RWPE2 (cell line): ENCODE measurements at regions not wholly inside any gene's neighbourhood (a gene's known extent, or its start where the extent isn't known, plus 50 kb on each side); places are given as distances from the start of the nearest gene placed in this dataset.

Experiments used
- ATAC-seq: fragments of 200-7000 bp; cut with Tn5 transposase; 3 replicates; pipeline ENCODE4 v1.9.1; 2021; ENCODE audit warnings: low read depth
- DNase-seq: peaks from one replicate; pipeline ENCODE4 v3.0.0-alpha.2; 2020; ENCODE audit warnings: low spot score
- H3K27ac ChIP-seq: fragments of 450-650 bp; 2 replicates; pipeline ENCODE4 v1.5.1; 2017; ENCODE audit warnings: mild to moderate bottlenecking; ENCODE audit not compliant: poor library complexity, severe bottlenecking
- H3K27me3 ChIP-seq: fragments of 250-450 bp; sonication (Bioruptor Pico); 2 replicates; pipeline ENCODE4 v1.5.1; 2021; ENCODE audit warnings: mild to moderate bottlenecking, moderate library complexity; ENCODE audit not compliant: insufficient read depth, poor library complexity, severe bottlenecking
- H3K36me3 ChIP-seq: fragments of 250-450 bp; sonication (Bioruptor Pico); 2 replicates; pipeline ENCODE4 v1.5.1; 2020; ENCODE audit warnings: low read depth, mild to moderate bottlenecking, moderate library complexity
- H3K4me1 ChIP-seq: fragments of 250-450 bp; sonication (Bioruptor Pico); 2 replicates; pipeline ENCODE4 v1.5.1; 2021; ENCODE audit warnings: mild to moderate bottlenecking, moderate library complexity; ENCODE audit not compliant: insufficient read depth, poor library complexity, severe bottlenecking
- H3K4me3 ChIP-seq: fragments of 250-450 bp; sonication (Bioruptor Pico); 2 replicates; pipeline ENCODE4 v1.5.1; 2021; ENCODE audit warnings: mild to moderate bottlenecking, moderate library complexity; ENCODE audit not compliant: severe bottlenecking
- H3K9me3 ChIP-seq: fragments of 250-450 bp; sonication (Bioruptor Pico); 2 replicates; pipeline ENCODE4 v1.5.1; 2021; ENCODE audit warnings: mild to moderate bottlenecking, moderate library complexity; ENCODE audit not compliant: severe bottlenecking
- CTCF ChIP-seq: fragments of 450-650 bp; IDR thresholded peaks from one replicate; pipeline ENCODE4 v1.5.1; 2017; ENCODE audit warnings: mild to moderate bottlenecking, moderate library complexity; ENCODE audit not compliant: poor library complexity, severe bottlenecking

GRCh38 chr4:22187203-22187820 is 238.7 kb upstream of the KCNIP4 start:
- no peak for DNase-seq
- TF ChIP-seq CTCF, result no peak

GRCh38 chr4:22181736-22182135 is 233.2 kb upstream of the KCNIP4 start:
- ATAC-seq, result no peak
- no peak for TF ChIP-seq CTCF
- Histone ChIP-seq H3K4me3 (no peak overlapping the region), H3K27me3 (no peaks in the 10 kb centered on the region), H3K4me1 (peaks cover 17% of the 10 kb centered on the region), H3K36me3 (no peaks in the 10 kb centered on the region), H3K27ac (no peak overlapping the region), H3K9me3 (no peaks in the 10 kb centered on the region)
- no peak for DNase-seq

More at GRCh38 chr4:22187203-22187820, 238.7 kb upstream of the KCNIP4 start:
- no peak overlapping the region for H3K4me3 ChIP-seq
- no peaks in the 10 kb centered on the region for H3K27me3 ChIP-seq
- no peaks in the 10 kb centered on the region for H3K36me3 ChIP-seq
- no peak overlapping the region for H3K27ac ChIP-seq
- H3K9me3 ChIP-seq, result no peaks in the 10 kb centered on the region
- peaks cover 8% of the 10 kb centered on the region for H3K4me1 ChIP-seq
- no peak for ATAC-seq

- ATAC-seq (peak; percentile 100), DNase-seq (peak; percentile 69)
- H3K4me3 ChIP-seq, result no peak overlapping the region
- peaks cover 17% of the 10 kb centered on the region for H3K4me1 ChIP-seq
- TF ChIP-seq CTCF, result no peak
- no peaks in the 10 kb centered on the region for H3K36me3 ChIP-seq
- no peaks in the 10 kb centered on the region for H3K9me3 ChIP-seq
- H3K27ac ChIP-seq, result peak overlapping the region; percentile 86
- no peaks in the 10 kb centered on the region for H3K27me3 ChIP-seq
Observed at GRCh38 chr4:22179124-22179874, 230.7 kb upstream of the KCNIP4 start.

- no peak for ATAC-seq
- no peak for TF ChIP-seq CTCF
- no peaks in the 10 kb centered on the region for H3K9me3 ChIP-seq
- DNase-seq, result no peak
- no peak overlapping the region for H3K27ac ChIP-seq
- H3K4me1 ChIP-seq, result peaks cover 12% of the 10 kb centered on the region
- H3K27me3 ChIP-seq, result no peaks in the 10 kb centered on the region
- no peaks in the 10 kb centered on the region for H3K36me3 ChIP-seq
- no peak overlapping the region for H3K4me3 ChIP-seq
Observed at GRCh38 chr4:22174640-22175039, 226.1 kb upstream of the KCNIP4 start.

GRCh38 chr4:22170353-22170752 is 221.8 kb upstream of the KCNIP4 start:
- peak; percentile 68; the same call in 2 of the 3 replicates for ATAC-seq
- Histone ChIP-seq H3K27me3 (no peaks in the 10 kb centered on the region), H3K4me3 (no peak overlapping the region), H3K4me1 (no peaks in the 10 kb centered on the region), H3K27ac (no peak overlapping the region), H3K9me3 (no peaks in the 10 kb centered on the region), H3K36me3 (no peaks in the 10 kb centered on the region)
- no peak for TF ChIP-seq CTCF
- DNase-seq, result no peak
